ENCODE measurements at regions not wholly inside any gene's neighbourhood (a gene's known extent, or its start where the extent isn't known, plus 50 kb on each side); places are given as distances from the start of the nearest gene placed in this dataset.

DNA sequence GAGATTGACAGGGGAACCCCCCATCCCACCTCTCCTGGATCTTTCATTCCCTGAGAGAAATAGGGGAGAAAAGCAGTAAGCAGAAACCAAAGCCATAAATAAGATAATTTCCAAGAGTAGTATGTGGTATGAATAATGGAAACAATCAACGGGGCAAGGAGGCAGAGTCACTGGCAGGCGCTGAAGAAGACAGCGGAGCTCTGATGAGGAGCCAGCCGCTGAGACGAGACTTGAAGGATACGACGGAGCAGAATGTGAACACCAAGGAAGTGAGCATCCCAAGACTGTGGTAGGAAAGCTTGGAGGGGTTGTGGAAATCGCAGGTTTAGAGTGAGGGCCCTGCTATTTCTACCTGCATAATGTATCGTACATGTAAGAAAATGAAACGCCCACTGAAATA is 93.6 kb upstream of the CBLN2 start:
- no peak for TF ChIP-seq CTCF (IDR thresholded peaks at IDR 0.05; ENCODE audit: low read depth, low read length)
- DNase-seq (ENCODE audit: low read depth in 2 of 2): no peak

GRCh38 chr18:72637299-72637698 is 93.2 kb upstream of the CBLN2 start:
- no peak for TF ChIP-seq CTCF (IDR thresholded peaks at IDR 0.05; ENCODE audit: low read depth, low read length)
- no peak overlapping the region for H3K4me3 ChIP-seq (replicated peaks in 1 of 2; ENCODE audit: low read depth in 2 of 2, low read length in 2 of 2)
- no peak for DNase-seq (ENCODE audit: low read depth in 2 of 2)

More for the DNA sequence above, 93.6 kb upstream of the CBLN2 start:
- no peak overlapping the region for H3K4me3 ChIP-seq (replicated peaks in 1 of 2; ENCODE audit: low read depth in 2 of 2, low read length in 2 of 2)

DNA sequence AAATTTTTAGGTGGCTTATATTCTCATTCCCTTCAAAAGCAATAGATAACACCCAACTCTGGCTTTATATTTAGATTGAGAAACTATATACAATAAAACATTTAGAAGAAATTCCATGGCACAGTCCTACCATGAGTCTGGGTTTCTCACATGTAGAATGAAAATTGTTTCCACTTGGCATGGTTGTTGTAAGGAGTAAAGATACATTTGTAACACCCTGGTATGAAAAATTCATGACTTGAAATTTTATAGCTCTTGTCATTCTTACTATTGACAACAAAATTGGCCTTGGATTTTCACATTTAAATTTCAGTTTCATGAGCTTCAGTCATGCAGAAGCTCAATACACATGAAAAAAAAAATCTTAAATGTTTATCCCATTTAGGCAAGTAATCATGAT is 92.5 kb upstream of the CBLN2 start:
- no peak for TF ChIP-seq CTCF (IDR thresholded peaks at IDR 0.05; ENCODE audit: low read depth, low read length)
- no peak overlapping the region for H3K4me3 ChIP-seq (replicated peaks in 1 of 2; ENCODE audit: low read depth in 2 of 2, low read length in 2 of 2)
- DNase-seq (ENCODE audit: low read depth in 2 of 2): no peak

- DNase-seq (ENCODE audit: low read depth in 2 of 2): no peak
- TF ChIP-seq CTCF (IDR thresholded peaks at IDR 0.05; ENCODE audit: low read depth, low read length): no peak
Measured at GRCh38 chr18:72634500-72634899, 90.4 kb upstream of the CBLN2 start.

GRCh38 chr18:72630991-72631390 is 86.8 kb upstream of the CBLN2 start:
- no peak for DNase-seq (ENCODE audit: low read depth in 2 of 2)
- H3K4me3 ChIP-seq (replicated peaks in 1 of 2; ENCODE audit: low read depth in 2 of 2, low read length in 2 of 2): no peak overlapping the region
- no peak for TF ChIP-seq CTCF (IDR thresholded peaks at IDR 0.05; ENCODE audit: low read depth, low read length)

More at GRCh38 chr18:72634500-72634899, 90.4 kb upstream of the CBLN2 start:
- H3K4me3 ChIP-seq (replicated peaks in 1 of 2; ENCODE audit: low read depth in 2 of 2, low read length in 2 of 2): no peak overlapping the region

DNA sequence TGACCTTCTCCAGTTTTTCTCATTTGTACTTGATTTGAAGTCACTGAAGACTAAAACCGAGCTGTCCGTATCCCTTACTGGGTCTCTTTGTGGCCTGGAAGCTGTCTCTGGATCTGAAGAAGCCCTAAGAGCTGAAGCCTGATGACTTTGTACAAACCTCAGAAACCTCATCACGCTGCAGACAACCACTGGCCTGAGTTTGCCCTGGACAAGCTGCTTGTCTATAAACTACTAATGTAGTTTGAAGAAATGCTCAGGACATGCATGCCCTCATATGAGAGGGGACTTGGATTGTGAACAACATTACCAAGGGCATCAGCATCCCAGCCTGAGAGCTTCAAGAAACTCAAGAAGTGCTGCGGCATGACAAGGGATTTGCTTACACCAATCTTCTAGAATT is 79.3 kb upstream of the CBLN2 start:
- no peak for DNase-seq (ENCODE audit: low read depth in 2 of 2)
- H3K4me3 ChIP-seq (replicated peaks in 1 of 2; ENCODE audit: low read depth in 2 of 2, low read length in 2 of 2): no peak overlapping the region
- TF ChIP-seq CTCF (IDR thresholded peaks at IDR 0.05; ENCODE audit: low read depth, low read length): no peak

DNA sequence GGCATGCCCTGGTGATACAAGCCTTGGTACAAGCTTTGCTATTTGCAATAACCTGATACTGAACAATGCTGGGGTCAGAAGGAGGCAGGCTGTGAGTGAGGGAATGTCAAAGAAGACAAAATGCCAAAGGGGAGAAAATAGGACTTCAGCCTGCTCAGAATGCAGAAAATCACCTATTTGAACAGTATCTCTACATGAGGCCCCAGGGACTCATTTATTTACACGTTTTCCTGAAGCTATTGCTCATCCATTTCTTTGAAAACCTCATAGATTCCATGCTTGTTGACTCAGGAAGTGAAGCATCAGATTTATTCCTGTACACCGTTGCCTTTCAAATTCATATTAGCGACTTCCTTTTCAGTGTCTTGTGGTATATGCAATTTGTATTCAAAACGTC is 69.4 kb upstream of the CBLN2 start:
- no peak for DNase-seq (ENCODE audit: low read depth in 2 of 2)
- H3K4me3 ChIP-seq (replicated peaks in 1 of 2; ENCODE audit: low read depth in 2 of 2, low read length in 2 of 2): no peak overlapping the region
- no peak for TF ChIP-seq CTCF (IDR thresholded peaks at IDR 0.05; ENCODE audit: low read depth, low read length)
